ENCODE measurements at regions not wholly inside any gene's neighbourhood (a gene's known extent, or its start where the extent isn't known, plus 50 kb on each side); places are given as distances from the start of the nearest gene placed in this dataset.

- TF ChIP-seq EP300 (IDR thresholded peaks at IDR 0.05; ENCODE audit: borderline replicate concordance in 1 of 2, low read depth in 2 of 2, low read length in 2 of 2) (no peak), CTCF (IDR thresholded peaks at IDR 0.05; ENCODE audit: control extremely low read depth in 1 of 3, insufficient read depth in 1 of 3, low read depth in 1 of 3, low read length in 3 of 3) (no peak)
These were observed 151.4 kb downstream of the ID4 start for GRCh38 chr6:19988555-19988954.

Measured in H1 (cell line).